GM19239 (cell line): ENCODE measurements at regions not wholly inside any gene's neighbourhood (a gene's known extent, or its start where the extent isn't known, plus 50 kb on each side); places are given as distances from the start of the nearest gene placed in this dataset.

Experiments used
- DNase-seq: peaks from one replicate; pipeline ENCODE4 v3.0.0; 2011; ENCODE audit warnings: low spot score; ENCODE audit not compliant: insufficient read length
- FAIRE-seq: peaks from 2 replicates; lab custom pipeline; 2011; peaks lifted over from hg19 to GRCh38; lab: Jason Lieb, UNC

- DNase-seq (no peak), FAIRE-seq (no peak)
Observed at GRCh38 chr2:226411727-226412360, 387.8 kb downstream of the IRS1 start.

GRCh38 chr2:226411205-226411604, 388.4 kb downstream of the IRS1 start:
- FAIRE-seq (no peak), DNase-seq (no peak)

- no peak for DNase-seq
- no peak for FAIRE-seq
Observed at GRCh38 chr2:226410247-226410835, 389.3 kb downstream of the IRS1 start.

- FAIRE-seq (no peak), DNase-seq (no peak)
Observed at GRCh38 chr2:226409134-226409533, 390.5 kb downstream of the IRS1 start.

GRCh38 chr2:226408141-226408540, 391.5 kb downstream of the IRS1 start:
- no peak for DNase-seq
- no peak for FAIRE-seq

- FAIRE-seq (no peak), DNase-seq (no peak)
Observed at GRCh38 chr2:226407135-226407534, 392.5 kb downstream of the IRS1 start.

- DNase-seq (no peak), FAIRE-seq (no peak)
Observed at GRCh38 chr2:226405465-226405864, 394.2 kb downstream of the IRS1 start.

- no peak for FAIRE-seq
- no peak for DNase-seq
Observed at GRCh38 chr2:226403369-226403768, 396.3 kb downstream of the IRS1 start.

GRCh38 chr2:226399006-226399405, 400.6 kb downstream of the IRS1 start:
- DNase-seq (no peak), FAIRE-seq (no peak)

- FAIRE-seq = no peak
- no peak for DNase-seq
Observed at GRCh38 chr2:226398580-226398979, 401.0 kb downstream of the IRS1 start.

- no peak for FAIRE-seq
- no peak for DNase-seq
Observed at GRCh38 chr2:226396541-226396940, 403.1 kb downstream of the IRS1 start.

GRCh38 chr2:226387499-226387942, 412.1 kb downstream of the IRS1 start:
- FAIRE-seq = no peak

GRCh38 chr2:226383461-226383860, 416.2 kb downstream of the IRS1 start:
- FAIRE-seq (no peak), DNase-seq (no peak)

More at GRCh38 chr2:226387499-226387942, 412.1 kb downstream of the IRS1 start:
- DNase-seq = no peak

- no peak for DNase-seq
- FAIRE-seq = no peak
Observed at GRCh38 chr2:226380679-226381078, 418.9 kb downstream of the IRS1 start.

GRCh38 chr2:226378753-226379705, 420.6 kb downstream of the IRS1 start:
- no peak for DNase-seq
- FAIRE-seq = no peak

GRCh38 chr2:226376516-226377180, 423.0 kb downstream of the IRS1 start:
- DNase-seq (no peak), FAIRE-seq (no peak)

- no peak for FAIRE-seq
- no peak for DNase-seq
Observed at GRCh38 chr2:226366920-226367319, 432.7 kb downstream of the IRS1 start.

GRCh38 chr2:226364217-226364616, 435.4 kb downstream of the IRS1 start:
- DNase-seq = no peak
- no peak for FAIRE-seq

- no peak for DNase-seq
- no peak for FAIRE-seq
Observed at GRCh38 chr2:226362980-226363379, 436.6 kb downstream of the IRS1 start.

GRCh38 chr2:226360658-226361057, 439.0 kb downstream of the IRS1 start:
- no peak for FAIRE-seq
- DNase-seq = no peak
